HG02588 (cell line): ENCODE measurements at regions not wholly inside any gene's neighbourhood (a gene's known extent, or its start where the extent isn't known, plus 50 kb on each side); places are given as distances from the start of the nearest gene placed in this dataset.

Experiments used
- ATAC-seq: cut with Tn5 transposase; IDR thresholded peaks from one replicate; pipeline ENCODE4 v1.9.1; 2021; ENCODE audit warnings: mild to moderate bottlenecking, moderate library complexity; ENCODE audit not compliant: unreplicated experiment

GRCh38 chr1:57887964-57888491 lies 464.2 kb upstream of the DAB1 start:
- ATAC-seq = no peak

DNA sequence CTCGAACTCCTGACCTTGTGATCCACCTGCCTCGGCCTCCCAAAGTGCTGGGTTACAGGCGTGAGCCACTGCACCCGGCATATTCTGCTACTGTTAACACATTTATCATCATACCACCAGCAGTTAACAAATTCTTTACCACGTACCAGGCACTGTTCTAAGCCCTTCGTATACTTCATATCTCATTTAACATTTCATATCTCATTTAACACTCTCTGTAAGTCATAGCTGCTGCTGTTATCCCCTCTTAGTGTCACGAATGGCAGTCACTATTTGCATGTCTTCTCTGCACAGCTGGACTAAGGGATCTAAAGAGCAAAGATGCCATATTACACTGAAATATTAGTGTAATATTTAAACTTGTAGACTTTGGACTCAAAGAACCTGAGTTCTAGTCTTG lies 462.5 kb upstream of the DAB1 start:
- no peak for ATAC-seq

- ATAC-seq = no peak
Measured at GRCh38 chr1:57883642-57883995, 459.8 kb upstream of the DAB1 start.

GRCh38 chr1:57882934-57883641 lies 459.2 kb upstream of the DAB1 start:
- ATAC-seq = no peak

GRCh38 chr1:57882072-57882471 lies 458.2 kb upstream of the DAB1 start:
- ATAC-seq = no peak

DNA sequence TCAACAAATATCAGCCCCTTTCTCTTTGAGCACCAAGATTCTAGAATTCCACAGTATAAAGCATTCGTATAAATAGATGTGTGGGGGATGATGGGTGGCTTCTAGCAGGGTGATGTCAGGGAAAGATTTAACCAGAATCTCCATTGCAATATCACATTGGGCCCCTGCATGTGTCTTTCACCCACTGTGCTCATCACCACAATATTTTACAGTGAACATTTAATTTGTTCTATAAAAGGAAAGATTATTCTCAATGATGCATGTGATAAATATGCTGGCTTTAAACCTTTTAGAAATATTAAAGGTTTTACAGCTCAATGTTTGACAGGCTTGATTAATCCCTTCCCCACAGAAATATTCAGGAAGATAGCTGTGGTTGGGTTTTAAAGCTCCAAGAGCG lies 457.8 kb upstream of the DAB1 start:
- ATAC-seq = no peak

- ATAC-seq = no peak
Measured at GRCh38 chr1:57879700-57880099, 455.8 kb upstream of the DAB1 start.

- no peak for ATAC-seq
Measured at GRCh38 chr1:57874418-57874877, 450.6 kb upstream of the DAB1 start.

- no peak for ATAC-seq
Measured at GRCh38 chr1:57872913-57873312, 449.1 kb upstream of the DAB1 start.

GRCh38 chr1:57868908-57869307 lies 445.0 kb upstream of the DAB1 start:
- no peak for ATAC-seq

- ATAC-seq = no peak
Measured at GRCh38 chr1:57868239-57868638, 444.4 kb upstream of the DAB1 start.

DNA sequence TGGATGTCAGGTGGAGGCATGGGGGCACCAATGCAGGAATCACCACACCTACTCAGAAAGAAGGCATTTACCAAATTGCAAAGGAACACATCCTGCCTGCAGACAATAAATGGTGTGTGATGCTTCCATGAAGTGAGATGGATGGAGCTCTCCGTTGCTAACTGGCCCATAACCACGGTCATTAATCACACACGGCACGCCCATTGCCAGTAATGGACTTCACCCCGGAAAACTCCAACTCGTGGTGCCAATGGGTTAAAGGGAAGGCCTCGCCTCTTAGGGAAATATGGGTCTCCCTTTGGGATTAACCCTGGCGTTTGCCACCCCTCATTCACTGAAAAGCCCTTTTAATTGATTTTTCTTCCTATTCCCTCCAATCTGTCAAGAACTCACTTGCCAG lies 443.1 kb upstream of the DAB1 start:
- ATAC-seq = no peak

DNA sequence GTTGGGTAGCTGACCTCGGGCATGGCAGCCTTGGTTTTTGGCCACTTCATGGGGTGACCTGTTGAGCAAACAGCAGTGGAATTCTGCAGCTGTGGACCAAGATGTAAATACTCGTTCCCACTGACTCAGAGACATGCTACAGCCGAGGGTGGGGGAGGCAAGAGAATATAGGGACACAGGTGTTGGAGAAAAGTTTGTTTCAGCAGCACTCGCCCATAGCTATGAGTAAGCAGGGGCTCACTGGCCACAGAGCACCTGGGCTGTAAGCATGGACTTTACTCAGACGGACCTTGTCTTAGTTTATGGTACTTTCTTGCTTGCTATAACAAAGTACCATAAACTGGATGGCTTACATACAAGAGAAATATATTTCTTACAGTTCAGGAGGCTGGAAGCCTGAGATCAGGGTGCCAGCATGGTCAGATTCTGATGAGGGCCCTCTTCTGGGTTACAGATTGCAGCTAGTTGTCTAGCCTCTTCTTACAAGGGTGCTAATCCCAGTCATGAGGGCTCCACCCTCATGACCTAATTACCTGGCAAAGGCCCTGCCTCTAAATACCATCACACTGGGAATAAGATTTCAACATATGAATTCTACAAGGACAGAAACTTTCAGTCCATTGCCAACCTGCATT lies 437.2 kb upstream of the DAB1 start:
- no peak for ATAC-seq

GRCh38 chr1:57860325-57860724 lies 436.5 kb upstream of the DAB1 start:
- no peak for ATAC-seq

DNA sequence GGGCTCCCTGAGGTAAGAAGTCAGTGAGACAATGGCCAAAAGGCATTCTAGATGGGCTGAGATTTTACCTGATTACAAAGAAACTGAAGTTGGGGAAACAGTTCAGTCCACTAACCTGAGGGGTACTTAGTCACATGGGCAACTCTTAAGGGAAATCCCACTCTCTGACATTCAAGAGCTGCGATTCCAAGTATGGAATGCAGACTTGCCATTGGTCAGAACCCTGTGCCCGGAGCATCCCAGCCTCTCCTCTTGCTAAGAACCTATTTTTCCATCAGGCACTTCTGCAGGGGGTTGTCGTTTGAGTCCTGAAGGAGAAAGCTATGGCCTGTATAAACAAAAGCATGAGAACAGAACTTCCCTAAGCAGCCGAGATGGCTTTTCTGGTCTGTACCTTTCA lies 434.9 kb upstream of the DAB1 start:
- ATAC-seq = no peak

- no peak for ATAC-seq
Measured at GRCh38 chr1:57857809-57858208, 433.9 kb upstream of the DAB1 start.

DNA sequence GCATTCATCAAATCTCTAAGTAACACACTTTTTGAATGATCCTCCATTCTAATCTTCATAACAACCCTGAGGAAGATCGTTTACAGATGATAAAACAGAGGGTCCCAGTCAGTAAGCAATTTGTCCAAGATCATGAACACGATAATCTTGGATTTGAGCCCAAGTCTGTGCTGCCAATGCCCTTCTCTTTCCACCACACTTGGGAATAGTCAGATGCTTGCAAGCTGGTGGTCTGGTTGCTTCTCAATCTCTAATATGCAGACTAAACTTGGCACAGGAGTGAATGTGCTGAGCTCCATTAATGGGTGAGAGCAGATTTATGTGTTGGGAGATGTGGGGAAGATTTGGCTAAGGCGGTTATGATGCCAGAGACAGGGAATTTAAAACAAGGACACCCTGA lies 430.6 kb upstream of the DAB1 start:
- no peak for ATAC-seq

DNA sequence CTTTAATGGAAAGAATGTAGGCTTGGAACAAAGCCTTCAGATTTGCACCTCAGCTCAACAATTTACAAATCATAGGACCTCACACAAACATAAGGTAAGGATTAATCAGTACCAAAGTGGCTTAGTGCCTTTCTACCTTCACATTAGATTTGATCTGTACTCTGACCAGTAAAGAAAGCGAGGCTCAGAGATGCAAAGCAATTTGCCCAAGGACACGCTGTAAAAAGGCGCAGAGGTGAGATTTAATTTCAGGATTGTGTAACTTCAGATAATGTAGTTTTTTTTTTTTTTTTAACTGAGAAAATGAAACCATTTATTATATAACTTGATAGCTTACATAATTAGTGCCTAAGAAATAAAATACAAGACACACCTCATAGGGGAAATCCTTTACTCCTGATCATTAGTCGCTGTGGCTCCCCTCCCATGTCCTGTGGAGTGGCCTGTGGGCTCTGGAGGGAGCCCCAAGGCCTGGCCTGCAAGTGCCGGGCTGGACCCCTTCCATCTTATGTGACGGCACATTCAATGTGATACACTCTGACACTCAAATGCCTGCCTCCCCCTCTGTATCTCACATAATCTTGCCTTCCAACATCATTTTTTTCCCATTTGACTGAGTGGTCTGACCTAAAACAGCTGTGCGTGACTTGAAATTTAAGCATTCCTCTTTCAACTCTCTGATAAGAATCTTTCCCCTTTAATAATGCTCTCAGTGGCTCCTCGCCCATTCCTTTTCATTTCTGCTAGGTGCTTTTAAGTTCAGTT lies 426.5 kb upstream of the DAB1 start:
- ATAC-seq = no peak

DNA sequence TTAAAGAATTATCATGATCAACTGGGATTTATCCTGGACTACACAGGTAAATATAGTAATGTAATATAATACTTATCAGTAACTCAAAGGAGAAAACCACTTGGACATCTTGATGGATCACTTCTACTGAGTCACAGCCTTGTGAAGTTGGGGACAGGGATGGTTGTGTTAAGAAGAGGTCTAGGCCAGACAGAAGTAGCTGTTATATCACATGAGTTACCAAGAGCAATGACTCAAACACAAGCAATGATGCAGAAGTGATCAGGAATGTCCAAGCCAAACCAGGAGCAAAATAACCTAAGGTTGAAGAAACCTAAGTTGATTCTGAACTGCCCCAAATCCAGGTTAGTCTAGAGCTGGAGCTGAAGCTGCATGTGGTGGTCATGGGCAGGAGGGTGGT lies 424.5 kb upstream of the DAB1 start:
- no peak for ATAC-seq

DNA sequence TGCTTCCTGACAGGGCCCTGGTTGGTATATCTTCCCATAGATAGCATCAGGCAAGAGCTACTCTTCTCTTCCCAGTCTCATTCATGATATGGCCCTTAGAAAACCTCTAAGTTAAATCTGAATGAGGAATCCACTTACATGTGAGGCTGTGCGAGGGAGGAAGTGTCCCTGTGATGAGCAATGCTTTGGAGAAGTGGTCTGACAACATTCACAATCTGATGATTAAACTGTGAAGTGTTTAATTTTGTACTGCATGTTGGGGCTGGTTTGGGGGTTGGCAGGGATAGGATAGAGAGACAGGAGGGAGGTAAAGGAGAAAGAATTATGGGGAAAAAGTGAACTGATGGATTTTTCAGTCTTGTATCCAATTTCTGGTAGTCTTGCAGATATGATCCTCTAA lies 421.2 kb upstream of the DAB1 start:
- no peak for ATAC-seq

DNA sequence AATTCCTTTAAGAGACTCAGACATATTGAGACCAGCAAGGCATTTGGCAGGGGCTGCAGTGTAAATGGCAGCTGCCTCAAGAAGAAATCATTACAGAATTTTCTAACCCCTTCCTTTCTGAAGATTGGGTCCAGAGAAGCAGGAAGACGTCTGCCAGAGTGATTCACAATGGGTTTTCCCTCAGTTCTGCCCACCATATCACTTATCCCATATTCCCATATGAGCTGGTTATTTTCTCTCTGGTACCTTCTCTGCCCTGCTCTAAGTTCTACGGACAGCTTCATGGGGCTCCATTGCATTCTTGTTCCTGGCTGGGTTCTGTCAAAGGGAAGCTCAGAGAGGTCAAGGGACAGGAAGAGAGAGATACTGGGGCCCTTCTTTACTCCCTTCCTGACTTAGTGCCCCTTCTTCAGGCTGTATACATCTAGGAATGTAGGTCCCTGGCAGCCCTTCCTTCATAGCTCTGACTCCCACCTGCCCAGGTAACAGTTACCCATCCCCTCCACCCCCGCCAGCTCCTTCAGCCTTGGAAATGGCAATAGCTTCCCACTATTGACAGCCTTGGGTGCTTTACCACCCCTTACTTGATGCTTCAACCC lies 420.6 kb upstream of the DAB1 start:
- ATAC-seq = no peak

DNA sequence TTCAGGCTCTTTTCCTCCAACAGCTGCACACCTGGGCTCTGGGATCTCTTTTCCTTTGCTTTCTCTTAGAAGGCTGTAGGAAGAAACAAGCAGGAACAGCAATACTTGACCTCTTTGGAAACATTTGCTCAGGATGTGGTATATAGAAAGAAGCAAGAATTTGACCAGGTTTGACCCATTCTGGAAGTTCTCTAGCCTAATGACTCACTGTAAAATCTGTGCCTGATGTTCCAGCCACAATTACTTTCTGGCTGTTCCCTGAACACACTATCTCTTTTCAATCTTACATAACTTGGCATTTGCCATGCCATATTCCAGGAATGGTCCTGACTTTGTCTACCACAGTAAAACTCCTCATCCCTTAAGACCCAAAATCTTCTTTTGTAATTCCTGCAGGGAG lies 419.9 kb upstream of the DAB1 start:
- ATAC-seq = no peak
